Brain microvascular endothelial cell (primary cell): ENCODE measurements at regions not wholly inside any gene's neighbourhood (a gene's known extent, or its start where the extent isn't known, plus 50 kb on each side); places are given as distances from the start of the nearest gene placed in this dataset.
A peak's percentile ranks its signal among the peaks of the same experiment; 100 is the strongest.

Experiments
- DNase-seq: peaks from one replicate; pipeline ENCODE4 v3.0.0-alpha.2; 2020
- H3K27ac ChIP-seq: fragments of 250-450 bp; sonication (Bioruptor Pico); 2 replicates; pipeline ENCODE4 v1.5.1; 2020; ENCODE audit warnings: mild to moderate bottlenecking, moderate library complexity
- H3K27me3 ChIP-seq: fragments of 250-450 bp; sonication (Bioruptor Pico); replicated peaks from 2 replicates; pipeline ENCODE4 v1.5.1; 2020; ENCODE audit warnings: mild to moderate bottlenecking
- H3K36me3 ChIP-seq: fragments of 250-450 bp; sonication (Bioruptor Pico); replicated peaks from 2 replicates; pipeline ENCODE4 v1.5.1; 2020; ENCODE audit warnings: mild to moderate bottlenecking
- H3K4me3 ChIP-seq: 2 replicates; pipeline ENCODE4 v1.5.1; 2011; ENCODE audit warnings: low read depth, mild to moderate bottlenecking, control low read depth, low read length, moderate library complexity
- CTCF ChIP-seq: IDR thresholded peaks from 2 replicates; pipeline ENCODE4 v1.5.1; 2011; ENCODE audit warnings: low read depth, mild to moderate bottlenecking, moderate library complexity, low read length, control low read depth, inconsistent platforms; ENCODE audit errors: missing control alignments
- in situ Hi-C: cut with HindIII; loops from 2 replicates; pipeline ENCODE4 v1.10.0; 2017; ENCODE audit warnings: low sequenced_read_pairs, low pct_ligation_motif_present

GRCh38 chr1:201697174-201697573 lies 131.8 kb upstream of the IPO9 start:
- H3K4me3 ChIP-seq: no peak overlapping the region
- no peak for DNase-seq
- no peaks in the 10 kb centered on the region for H3K27me3 ChIP-seq
- peaks cover 7% of the 10 kb centered on the region for H3K36me3 ChIP-seq
- H3K27ac ChIP-seq: no peak overlapping the region
- TF ChIP-seq CTCF: no peak
- in situ Hi-C loops: no loop called here

GRCh38 chr1:201701831-201702230 lies 127.1 kb upstream of the IPO9 start:
- H3K27me3 ChIP-seq: no peaks in the 10 kb centered on the region
- in situ Hi-C loops: no loop called here

GRCh38 chr1:201702936-201703335 lies 126.0 kb upstream of the IPO9 start:
- in situ Hi-C loops: no loop called here
- Histone ChIP-seq H3K4me3 (no peak overlapping the region), H3K36me3 (peaks cover 17% of the 10 kb centered on the region), H3K27ac (peak overlapping the region; percentile 8), H3K27me3 (no peaks in the 10 kb centered on the region)
- no peak for TF ChIP-seq CTCF
- DNase-seq: no peak

More at GRCh38 chr1:201701831-201702230, 127.1 kb upstream of the IPO9 start:
- Histone ChIP-seq H3K4me3 (no peak overlapping the region), H3K27ac (no peak overlapping the region), H3K36me3 (peaks cover 15% of the 10 kb centered on the region)
- DNase-seq: no peak
- TF ChIP-seq CTCF: no peak

GRCh38 chr1:201703621-201704438 lies 125.1 kb upstream of the IPO9 start:
- no peak overlapping the region for H3K4me3 ChIP-seq
- in situ Hi-C loops: no loop called here
- peak; percentile 60 for DNase-seq
- H3K36me3 ChIP-seq: peaks cover 14% of the 10 kb centered on the region
- H3K27ac ChIP-seq: peak overlapping the region; percentile 8
- TF ChIP-seq CTCF: peak; percentile 95
- no peaks in the 10 kb centered on the region for H3K27me3 ChIP-seq

GRCh38 chr1:201704439-201704792 lies 124.5 kb upstream of the IPO9 start:
- in situ Hi-C loops: no loop called here
- no peak for TF ChIP-seq CTCF
- no peak for DNase-seq
- Histone ChIP-seq H3K27me3 (no peaks in the 10 kb centered on the region), H3K4me3 (no peak overlapping the region), H3K36me3 (peaks cover 14% of the 10 kb centered on the region), H3K27ac (no peak overlapping the region)

GRCh38 chr1:201705389-201705788 lies 123.6 kb upstream of the IPO9 start:
- in situ Hi-C loops: no loop called here
- H3K27ac ChIP-seq: no peak overlapping the region

More at GRCh38 chr1:201705389-201705788, 123.6 kb upstream of the IPO9 start:
- Histone ChIP-seq H3K36me3 (peaks cover 14% of the 10 kb centered on the region), H3K27me3 (no peaks in the 10 kb centered on the region), H3K4me3 (no peak overlapping the region)
- DNase-seq: no peak
- TF ChIP-seq CTCF: no peak
